Mesenteric fat pad (tissue), 1 donor: ENCODE measurements at regions not wholly inside any gene's neighbourhood (a gene's known extent, or its start where the extent isn't known, plus 50 kb on each side); places are given as distances from the start of the nearest gene placed in this dataset.
"Not testable (repeated sequence)": the region's sequence is repeated elsewhere in the genome, so short reads cannot be mapped to it uniquely, and the experiment has no call there.

Experiments used
- DNase-seq: peaks from one replicate; pipeline ENCODE4 v3.0.0-alpha.2; 2020; ENCODE audit warnings: low spot score
- donor health status: DM: yes; HTN: yes; CAD: no.

DNA sequence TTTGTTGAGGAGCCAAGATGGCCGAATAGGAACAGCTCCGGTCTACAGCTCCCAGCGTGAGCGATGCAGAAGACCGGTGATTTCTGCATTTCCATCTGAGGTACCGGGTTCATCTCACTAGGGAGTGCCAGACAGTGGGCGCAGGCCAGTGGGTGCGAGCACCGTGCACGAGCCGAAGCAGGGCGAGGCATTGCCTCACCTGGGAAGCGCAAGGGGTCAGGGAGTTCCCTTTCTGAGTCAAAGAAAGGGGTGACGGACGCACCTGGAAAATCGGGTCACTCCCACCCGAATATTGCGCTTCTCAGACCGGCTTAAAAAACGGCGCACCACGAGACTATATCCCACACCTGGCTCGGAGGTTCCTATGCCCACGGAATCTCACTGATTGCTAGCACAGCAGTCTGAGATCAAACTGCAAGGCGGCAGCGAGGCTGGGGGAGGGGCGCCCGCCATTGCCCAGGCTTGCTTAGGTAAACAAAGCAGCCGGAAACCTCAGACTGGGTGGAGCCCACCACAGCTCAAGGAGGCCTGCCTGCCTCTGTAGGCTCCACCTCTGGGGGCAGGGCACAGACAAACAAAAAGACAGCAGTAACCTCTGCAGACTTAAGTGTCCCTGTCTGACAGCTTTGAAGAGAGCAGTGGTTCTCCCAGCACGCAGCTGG is 417.7 kb upstream of the POU3F2 start:
- not testable (repeated sequence) for DNase-seq

DNA sequence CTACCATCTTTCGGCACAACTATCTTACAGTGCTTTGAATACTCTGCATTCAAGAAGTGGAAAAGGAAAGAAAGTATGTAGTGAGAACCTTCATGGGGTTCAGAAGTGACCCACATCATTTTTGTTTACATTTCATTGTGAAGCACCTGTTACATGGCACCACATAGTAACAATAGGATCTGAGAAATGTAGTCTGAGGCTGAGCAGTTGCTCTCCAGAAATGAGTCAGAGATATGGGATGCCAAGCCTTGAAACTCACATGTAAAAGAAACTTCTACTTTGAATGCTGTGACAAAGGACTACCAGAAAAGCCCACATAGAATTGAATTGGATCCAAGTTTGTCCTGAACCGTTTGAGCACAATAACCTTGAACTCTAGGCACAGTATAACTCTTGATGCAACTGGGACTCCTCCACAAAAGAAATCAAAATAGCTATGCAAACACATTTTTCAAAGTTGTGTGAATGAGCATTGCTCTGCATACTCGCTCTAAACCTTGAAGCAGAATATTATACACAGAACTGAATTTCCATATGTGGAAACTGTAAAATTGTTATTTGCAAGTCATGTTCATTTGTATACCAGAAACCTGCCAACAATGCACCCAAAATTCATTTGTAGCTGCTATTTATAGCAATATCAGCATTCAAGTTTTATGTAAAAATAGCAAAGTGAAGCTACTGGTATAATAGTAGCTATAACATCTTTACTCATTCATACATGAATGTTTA is 400.9 kb upstream of the POU3F2 start:
- DNase-seq, result no peak

DNA sequence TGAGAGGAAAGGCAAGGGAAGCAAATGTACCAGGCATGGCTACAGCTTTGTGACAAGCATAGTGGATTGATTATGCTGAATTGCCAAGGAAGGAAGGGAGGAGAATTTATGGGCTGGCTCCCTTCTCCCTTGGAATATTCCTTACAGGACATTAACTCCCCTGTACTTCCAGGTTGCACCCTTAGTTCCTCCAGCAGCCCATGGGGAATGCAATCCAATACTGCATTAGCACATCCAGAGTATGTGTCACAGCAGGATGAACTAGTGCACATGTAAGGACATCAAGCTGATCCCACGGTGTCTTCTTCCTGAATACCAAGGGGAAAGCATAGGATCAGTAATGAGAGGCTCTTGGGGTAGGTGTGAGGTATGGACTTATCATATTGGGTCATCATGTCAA is 390.7 kb upstream of the POU3F2 start:
- DNase-seq, result no peak

DNA sequence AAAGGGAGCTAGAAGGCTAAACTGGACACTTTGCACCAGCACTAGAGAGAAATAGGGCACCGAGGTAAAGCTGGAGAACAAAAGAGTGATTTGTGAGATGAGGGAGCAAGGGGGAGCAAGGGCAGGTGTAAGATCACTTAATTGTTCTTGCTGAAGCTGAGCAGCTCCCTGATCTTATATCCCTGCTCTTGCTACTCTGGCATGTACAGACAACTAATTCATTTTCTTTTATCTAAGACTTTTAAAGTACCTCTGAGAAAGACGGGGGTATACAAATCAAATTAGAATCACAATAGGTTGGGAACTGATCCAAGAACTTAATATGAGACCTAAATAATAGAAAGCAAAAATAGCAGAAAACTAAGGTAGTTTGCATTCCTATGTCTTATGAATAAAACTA is 381.7 kb upstream of the POU3F2 start:
- DNase-seq, result no peak

DNA sequence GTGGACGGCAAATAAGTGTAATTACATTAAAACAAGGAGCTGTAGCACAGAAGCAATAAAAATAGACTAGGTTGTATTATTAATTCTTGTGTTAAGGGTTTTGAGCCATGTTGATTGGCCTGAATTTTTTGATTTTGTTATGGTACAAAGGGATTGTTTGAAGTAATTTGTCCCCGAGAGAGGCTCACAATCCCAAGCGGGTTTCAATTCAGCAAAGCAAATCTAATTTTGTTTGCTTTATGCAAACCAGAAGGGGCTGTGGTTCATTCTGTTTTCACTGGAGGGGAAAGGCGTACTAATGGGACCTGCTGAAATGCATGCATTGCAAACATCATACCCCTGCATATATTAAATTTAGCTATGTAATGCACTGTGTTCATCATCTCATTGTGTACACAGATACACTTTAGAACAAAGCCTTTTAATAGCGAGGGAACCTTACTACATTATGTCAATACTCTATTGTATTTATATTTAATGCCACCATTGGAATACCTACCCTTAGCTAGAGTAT is 379.5 kb upstream of the POU3F2 start:
- no peak for DNase-seq

DNA sequence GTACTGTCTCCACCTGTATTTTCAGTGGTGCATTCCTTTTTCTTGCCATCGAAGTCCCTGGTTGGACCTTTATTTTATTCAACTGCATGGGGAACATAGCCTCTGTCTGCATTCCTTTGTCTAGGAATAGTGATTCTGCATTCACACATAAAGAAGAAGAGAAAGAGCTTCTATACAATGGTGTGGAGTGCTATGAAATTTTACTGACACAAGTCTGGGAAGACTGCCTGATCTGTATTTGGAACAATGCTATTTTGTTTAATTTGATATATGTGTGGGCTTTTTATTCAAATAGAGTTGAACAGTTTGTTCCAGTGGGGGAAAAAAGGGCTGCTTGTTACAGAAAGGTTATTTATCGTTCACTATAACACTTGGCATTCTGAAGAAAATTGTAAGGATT is 375.7 kb upstream of the POU3F2 start:
- no peak for DNase-seq

DNA sequence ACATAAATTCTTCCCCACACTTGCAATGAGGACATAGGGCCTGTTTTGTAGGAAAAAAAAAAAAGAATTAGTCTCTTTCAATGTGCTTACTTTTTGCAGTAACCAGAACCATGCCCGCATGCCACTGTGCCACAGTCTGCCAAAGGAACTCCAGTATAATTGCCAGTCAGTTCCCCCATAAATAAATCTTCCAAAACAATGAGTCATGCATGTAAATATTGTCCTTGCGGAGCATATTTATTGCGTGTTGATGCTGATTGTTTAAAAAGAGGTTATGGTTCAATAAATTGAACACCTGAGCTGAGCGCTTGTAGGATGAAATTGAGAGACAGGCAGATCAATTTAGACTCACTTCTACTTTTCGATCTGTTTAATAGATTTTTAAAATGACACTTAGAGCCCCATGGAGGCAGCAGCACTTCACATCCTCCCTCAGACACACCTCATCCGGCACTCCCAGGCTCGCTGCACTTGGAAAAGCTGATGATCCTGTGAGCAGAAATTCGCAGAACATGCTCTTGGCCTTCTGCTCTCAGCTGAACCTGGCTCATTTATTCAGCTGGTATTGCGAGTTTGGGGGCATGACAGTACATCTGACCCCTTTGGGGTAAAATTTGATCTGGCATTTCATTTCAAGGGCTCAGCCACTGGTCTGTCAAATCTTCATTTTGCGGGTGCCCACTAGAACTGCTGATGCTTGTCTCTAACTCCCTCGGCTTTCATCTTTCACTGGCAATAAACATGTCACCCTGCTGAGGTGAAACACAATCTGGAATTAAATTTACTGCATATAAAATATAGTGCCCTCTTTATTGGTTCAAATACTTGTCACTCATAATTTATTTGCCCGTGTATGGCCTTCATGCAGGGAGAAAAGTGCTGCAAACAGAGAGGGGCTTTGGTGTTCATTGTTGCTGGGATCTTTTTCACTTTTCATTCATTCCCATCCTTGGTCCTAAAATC is 371.1 kb upstream of the POU3F2 start:
- DNase-seq, result no peak

DNA sequence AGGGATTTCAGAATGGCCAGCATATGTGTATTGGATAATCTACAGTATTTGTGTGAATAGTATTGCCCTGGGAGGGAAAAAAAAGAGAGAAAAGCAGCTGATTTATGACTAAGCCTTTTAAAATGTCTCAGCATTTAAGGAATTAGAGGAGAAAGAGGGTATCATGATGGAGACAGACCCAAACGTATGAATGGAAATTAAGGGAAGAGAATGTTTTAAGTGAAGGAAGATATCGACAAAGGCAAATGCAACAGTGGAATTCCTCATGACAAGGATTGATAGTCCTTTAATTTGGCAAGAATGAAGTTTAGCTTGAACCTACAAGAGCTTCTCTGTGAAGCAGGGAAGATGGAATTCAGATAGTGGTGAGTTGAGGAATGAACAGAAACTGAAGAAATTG is 367.3 kb upstream of the POU3F2 start:
- DNase-seq, result no peak

DNA sequence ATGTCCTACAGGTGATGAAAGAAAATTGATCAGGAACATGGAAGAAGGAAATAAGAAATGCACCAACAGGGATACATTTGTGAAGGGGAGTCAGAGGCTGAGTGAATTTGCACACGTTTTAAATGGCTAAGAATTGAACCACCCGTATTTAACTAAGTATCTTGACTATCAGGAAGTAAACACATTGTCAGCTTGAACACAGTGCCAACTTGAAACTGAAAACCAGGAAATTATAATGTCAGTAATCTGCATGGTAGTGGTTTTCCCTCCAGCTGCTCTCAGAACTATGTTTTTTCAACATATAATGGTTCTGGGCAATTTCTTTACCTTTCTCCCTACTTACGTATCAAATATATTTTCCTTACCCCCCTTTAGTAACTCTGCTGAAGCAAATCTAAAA is 366.5 kb upstream of the POU3F2 start:
- DNase-seq, result no peak

DNA sequence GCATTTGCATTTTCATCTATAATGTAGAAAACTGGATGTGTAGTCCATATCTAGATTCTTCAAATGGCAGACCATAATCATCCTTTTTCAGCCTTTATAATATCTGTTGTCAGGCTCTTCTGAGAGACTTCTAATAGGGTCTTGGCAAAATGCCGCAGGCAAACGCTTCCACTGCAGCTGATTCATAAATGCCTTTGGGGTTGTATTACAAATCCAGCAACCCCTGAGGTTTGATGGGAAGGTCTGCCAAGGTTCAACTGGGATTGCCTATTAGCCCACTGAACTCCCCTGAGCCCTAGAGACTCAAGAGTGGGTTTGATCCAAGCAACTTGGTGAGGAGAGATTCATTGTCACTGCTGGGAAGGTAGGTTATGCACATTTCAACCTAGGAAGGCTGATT is 365.2 kb upstream of the POU3F2 start:
- no peak for DNase-seq

DNA sequence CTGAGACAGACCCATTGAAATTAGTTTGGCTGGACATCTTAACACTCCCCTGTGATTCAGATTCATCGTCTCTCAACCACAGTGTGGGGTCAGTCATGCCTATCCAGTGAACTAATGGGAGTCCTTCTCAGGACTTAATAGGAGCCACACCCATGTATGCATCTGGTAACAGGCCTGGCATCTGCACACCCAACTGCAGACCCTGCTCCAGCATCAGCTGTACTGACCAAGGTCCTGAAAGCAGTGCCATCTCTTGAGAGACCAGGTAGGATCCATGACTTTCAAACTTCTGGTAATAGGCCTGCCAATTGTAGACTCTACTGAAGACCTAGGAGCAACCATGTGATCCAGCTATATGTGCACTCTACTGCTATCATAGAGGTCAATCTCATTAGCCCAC is 363.6 kb upstream of the POU3F2 start:
- no peak for DNase-seq

DNA sequence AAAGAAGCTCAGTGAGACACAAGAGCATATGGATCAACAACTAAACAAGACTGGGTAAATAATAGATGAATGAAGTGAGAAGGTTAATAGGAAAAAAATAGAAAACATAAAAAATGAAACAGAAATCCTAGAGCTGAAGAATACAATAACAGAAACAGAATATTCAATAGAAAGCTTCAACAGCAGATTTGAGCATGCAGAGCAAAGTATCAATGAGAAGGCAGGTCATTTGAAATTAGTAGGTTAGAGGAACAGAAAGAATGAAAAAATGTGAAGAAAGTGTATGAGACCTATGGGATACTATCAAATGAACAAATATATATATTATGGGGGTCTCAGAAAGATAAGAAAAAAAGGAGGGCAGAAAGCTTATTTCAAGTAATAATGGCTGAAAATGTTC is 362.9 kb upstream of the POU3F2 start:
- no peak for DNase-seq

DNA sequence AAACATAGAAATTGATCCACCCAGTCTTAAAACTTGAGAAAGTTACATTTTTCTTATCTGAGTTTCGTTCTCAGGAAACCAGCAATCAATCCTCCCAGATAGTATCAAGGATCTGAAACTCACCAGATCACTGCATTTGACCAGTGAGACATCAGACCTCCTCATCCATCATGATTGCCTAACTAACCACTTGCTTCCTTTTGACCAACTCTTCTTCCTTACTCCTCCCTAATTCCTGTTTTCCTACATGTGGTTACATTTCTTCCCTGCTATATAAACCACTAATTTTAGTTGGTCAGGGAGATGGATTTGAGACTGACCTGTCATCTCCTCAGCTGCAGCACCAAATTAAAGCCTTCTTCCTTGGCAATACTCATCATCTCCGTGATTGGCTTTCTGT is 357.1 kb upstream of the POU3F2 start:
- DNase-seq, result no peak

DNA sequence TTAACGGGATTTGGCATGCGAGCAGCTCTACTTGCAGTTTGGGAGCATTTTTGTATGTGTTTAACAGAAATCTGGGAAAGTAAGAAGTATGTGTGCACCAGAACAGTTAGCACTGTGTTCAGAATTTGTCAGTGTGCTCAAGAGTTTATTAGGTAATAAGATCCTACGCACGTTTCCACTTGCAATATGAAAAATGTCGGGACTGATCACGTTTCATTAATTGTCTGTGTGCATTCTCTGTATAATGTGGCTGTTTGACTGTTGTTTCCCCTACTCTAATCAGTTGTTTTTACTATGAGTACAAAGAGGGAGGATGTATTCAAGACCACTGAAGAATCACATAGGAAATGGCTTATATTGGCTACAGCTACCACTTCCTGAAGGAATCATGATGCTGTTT is 349.7 kb upstream of the POU3F2 start:
- no peak for DNase-seq

DNA sequence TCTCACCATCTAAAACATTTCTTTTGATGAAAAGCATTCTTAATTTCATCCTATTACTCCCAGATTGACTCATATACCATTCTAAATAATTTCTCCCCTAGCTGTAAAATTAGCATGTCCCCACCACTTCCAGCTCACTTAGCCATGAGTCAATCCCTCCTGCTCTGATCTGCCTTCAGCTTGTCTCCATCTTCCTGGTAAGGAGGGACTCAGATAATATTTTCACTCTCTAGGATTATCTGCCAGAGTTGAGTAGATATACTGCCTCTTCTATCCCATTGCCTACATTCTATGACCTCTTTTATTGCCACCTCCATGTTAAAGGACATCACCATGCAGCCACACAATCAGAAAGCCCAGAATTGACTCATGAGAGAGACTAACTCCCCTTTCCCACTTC is 348.8 kb upstream of the POU3F2 start:
- no peak for DNase-seq

DNA sequence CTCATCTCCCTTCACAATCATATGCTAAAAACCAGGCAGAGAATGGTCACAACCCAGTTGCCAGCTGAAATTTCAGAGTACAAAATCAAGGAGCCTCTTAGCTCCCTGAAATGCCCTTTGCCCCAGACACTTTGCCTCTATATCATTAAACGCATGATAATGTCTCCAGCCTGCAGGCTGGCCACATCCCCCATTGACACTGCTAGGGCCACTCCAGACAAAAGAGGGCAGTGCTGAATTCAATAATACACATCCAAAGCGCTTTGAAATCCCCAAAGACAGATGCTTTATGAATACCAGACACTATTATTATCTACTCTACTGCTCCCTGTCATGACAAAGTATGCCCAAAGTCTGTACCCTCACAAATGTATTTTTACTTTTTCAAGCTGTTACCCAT is 348.3 kb upstream of the POU3F2 start:
- no peak for DNase-seq

DNA sequence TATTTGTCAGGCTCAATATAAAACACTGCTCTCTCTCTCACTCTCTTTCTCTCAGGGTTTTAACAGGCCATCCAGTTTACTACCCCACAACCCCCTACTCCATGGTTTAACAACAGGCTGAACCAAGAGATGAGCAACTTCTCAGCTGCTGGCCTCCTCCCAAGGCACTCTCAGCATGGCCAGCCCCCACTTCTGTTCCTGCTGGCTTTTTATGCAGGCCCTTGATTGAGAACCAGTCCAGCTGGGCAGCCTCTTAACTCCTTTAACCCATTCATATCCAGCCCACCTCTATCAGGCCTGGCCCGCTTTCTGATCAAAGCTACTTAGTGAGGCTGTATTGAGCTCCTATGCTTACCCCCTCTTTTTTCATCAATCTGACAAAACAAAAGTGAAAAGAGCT is 346.8 kb upstream of the POU3F2 start:
- DNase-seq, result no peak

DNA sequence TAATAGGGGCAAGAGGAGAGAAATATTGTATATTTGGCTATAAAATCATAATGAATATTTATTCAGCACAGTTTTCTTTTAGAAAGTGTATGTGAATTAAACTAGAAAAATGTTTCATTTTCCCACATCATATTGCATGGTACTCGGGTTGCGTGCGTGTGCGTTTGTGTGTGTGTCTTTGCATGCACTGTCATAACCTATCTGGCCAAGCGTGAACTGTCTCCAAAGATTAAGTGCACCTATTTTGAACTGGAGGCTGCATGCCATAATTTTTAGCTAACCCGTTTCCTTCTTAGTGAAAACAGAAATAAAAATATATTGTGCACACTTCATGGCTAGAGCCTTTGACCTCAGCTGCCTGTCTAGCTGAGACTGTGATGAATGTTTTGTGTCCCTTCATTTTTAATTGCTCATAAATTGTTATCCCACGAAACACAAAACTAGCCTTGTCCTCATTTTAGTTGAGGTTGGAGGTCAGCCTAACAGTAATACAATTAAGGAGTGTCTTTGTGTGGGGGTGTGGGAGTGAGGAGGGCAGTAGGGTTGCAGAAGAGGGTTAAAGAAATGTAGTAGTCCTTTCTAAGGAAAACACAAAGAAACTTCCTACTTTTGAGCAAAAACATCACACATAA is 336.1 kb upstream of the POU3F2 start:
- no peak for DNase-seq

DNA sequence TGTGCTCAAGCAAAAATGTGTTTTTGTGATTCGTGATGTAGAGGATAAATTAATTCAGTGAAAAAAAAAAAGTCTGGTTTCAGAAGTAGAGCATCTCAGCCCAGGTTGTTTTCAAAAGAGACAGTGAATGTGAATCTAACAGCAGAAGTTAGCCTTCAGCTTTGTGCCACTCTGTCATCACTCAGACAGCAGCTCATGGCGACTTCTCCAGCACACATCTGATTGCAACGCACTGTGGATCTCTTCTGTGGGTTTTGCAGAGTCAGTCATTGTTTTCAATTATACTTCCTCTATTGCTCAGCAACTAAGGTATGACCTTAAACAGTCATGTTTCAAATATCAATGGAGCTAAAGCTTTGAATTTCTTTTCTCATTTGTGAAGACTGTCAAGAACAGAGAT is 335.5 kb upstream of the POU3F2 start:
- DNase-seq, result no peak

DNA sequence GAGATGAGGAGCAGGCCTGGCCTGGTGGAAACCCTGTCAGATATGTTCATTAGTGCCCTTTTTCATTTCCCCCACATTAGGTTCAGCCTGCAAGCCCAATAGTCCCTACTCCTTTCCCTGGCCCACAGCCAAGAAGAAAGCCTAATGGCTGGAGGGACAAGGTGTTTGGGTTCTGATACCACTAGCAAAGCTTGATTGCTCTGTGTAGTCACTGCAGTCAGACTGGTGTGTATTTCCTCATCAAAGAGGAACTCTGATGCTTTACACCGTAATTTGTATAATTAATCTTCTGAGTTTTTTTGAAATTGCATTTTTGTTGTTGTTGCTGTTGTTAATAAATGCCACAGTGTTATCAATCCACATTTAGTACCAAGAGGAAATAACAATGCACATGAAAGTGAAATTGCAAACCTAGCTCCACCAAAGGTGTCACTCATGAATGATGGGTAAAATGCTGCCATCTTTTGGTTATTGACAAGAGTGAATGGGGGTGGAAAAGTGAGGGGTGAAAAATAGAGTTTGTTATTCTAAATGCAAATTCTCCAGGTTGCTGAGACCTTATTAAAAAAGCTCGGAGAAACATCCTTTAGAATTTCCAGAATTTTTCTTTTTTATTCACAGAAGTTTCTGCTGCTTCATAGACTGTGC is 320.2 kb upstream of the POU3F2 start:
- DNase-seq, result no peak

DNA sequence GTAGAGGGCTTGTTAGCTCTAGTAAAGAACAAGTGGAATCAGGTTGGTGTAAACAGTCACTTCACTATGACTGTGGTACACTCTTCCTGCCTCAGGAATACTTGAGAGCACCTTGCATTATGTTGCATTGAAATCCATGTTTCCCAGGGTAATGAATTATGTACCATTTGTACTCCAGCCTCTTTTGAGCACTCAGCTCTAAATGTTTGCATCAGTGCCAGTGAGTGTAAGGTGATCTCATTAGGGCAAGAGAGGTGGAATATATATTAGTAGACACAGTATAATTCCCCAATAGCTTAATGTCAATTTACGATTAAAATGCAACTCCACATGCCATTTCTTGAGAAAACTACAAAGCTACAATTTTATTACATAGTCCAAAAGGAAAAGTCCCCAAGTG is 319.6 kb upstream of the POU3F2 start:
- no peak for DNase-seq
